M059J (cell line): ENCODE measurements at regions not wholly inside any gene's neighbourhood (a gene's known extent, or its start where the extent isn't known, plus 50 kb on each side); places are given as distances from the start of the nearest gene placed in this dataset.
"Not testable (repeated sequence)": the region's sequence is repeated elsewhere in the genome, so short reads cannot be mapped to it uniquely, and the experiment has no call there.

Experiments used
- DNase-seq: peaks from one replicate; pipeline ENCODE4 v3.0.0-alpha.2; 2012; ENCODE audit warnings: low read depth

DNA sequence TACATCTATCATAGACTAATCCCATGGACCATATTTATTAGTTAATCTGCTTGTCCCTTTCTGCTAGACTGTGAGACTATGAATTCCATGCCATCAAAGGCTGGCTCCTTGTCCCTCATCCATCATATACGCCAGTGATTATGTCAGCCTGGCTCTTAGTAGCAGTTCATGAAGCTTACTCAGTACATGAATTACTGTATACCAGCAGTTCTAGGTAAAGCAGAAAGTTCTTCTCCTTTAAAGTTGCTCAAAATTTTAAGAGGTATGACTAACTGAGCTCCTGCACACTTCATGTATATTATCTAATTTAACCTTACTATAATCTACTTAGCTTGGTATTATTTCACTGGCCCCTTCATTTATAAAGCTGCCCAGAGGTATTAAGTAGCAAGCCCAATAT lies 190.9 kb upstream of the TBL1XR1 start:
- DNase-seq, result no peak

DNA sequence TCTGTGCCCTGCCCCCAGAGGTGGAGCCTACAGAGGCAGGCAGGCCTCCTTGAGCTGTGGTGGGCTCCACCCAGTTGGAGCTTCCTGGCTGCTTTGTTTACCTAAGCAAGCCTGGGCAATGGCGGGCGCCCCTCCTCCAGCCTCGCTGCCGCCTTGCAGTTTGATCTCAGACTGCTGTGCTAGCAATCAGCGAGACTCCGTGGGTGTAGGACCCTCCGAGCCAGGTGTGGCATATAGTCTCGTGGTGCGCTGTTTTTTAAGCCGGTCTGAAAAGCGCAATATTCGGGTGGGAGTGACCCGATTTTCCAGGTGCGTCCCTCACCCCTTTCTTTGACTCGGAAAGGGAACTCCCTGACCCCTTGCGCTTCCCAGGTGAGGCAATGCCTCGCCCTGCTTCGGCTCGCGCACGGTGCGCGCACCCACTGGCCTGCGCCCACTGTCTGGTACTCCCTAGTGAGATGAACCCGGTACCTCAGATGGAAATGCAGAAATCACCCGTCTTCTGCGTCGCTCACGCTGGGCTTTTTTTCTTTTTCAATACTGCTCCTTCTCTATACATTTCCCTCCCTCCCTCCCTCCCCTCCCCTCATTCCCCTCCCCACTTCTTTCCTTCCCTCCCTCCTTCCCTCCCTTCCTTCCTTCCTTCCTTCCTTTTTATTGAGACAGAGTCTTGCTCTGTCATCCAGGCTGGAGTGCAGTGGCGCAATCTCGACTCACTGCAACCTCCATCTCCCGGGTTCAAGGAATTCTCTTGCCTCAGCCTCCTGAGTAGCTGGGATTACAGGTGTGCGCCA lies 197.1 kb upstream of the TBL1XR1 start:
- not testable (repeated sequence) for DNase-seq

DNA sequence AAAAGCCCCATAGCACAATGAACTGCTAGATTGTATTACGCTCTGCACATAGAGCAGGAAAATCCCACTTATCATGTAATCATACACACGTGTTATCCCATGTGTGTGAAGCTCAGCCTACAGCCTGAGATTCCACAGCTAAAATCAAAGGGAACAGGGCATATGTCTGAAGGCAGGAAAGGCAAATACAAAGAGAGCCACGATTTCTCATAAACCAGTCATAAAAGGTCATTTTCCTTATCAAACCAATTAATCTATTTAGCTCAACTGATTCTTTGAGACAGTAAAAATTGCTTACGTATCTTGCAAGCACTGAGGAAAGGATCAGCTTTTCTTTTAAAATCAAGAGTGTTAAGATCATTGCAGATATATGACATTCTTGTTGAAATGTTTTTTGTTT lies 199.5 kb upstream of the TBL1XR1 start:
- DNase-seq, result peak; percentile 24

DNA sequence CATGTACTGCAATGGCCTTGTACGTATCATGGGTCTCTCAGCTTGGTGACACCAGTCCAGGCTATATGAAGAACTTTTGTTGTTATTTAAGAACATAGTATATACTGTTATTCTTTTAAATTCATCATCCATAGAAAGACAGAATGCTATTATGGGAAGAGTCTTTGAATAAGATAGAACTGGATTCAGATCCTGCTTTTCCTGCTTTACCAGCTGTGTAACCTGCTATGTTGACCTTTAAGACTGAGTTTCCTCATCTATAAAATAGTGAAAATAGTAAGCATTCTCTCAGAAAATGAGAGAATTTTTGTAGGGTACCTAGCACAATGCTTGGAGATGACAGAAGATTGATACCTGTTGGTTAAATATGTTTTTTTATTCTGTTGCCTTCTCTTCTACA lies 204.1 kb upstream of the TBL1XR1 start:
- no peak for DNase-seq

DNA sequence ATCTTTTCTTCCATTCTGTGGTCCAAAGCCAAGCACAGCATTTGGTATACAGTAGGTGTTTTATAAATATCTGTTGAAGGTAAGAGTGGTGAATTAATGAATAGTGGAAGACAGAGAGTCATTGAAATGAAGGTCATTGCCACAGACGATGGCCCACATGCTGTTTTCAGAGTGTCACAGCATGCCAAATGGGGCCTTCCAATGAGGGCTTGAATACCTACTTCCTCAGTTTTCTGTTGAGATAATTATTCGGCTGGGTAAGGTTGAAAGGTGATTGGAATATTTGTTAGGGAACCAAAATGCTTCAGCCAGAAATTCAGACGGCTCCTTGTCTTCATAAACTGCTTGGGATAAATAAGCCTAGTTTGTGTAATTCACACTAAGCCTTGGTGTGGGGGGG lies 205.3 kb upstream of the TBL1XR1 start:
- no peak for DNase-seq

DNA sequence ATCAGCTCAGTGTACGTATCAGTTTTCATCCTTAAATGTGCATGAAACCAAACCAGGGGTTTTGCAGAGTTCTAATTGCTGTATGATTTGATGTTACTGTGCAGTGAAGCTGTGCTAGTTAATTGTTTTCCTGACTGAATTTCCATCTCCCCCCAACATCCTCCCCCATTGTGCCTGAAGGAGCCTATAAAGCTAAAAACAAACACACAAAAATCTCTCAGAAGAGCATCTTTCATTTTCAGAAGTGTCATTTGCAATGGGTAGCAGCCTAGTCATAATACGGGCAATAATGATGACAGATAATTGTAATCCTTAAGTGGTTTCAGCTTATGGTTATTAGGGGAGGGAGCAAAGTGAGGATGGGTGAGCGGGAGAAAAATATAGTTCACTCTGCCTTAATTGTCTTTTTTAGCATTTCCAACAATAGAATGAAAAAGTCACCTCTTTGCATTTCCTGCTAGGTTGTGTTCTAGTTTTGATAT lies 207.9 kb upstream of the TBL1XR1 start:
- no peak for DNase-seq

DNA sequence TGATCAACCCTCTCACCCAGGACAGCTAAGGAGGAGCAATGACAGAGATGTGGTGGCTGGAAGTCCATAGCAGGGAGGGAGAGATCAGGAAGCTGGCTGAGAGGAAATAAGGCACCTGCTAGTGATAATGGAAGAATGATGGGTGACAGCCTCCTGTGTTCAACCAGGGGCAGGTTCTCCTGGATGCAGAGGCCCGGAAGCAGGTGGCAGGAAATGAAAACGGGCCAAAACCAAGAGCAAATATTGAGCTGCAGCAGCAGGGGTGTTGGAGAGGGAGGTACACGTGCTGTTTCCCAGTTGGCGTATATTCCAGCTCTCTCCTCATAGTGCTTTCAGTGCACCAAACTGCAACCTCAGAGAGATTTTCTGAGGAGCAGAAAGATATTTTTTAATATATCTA lies 213.4 kb upstream of the TBL1XR1 start:
- DNase-seq, result no peak

DNA sequence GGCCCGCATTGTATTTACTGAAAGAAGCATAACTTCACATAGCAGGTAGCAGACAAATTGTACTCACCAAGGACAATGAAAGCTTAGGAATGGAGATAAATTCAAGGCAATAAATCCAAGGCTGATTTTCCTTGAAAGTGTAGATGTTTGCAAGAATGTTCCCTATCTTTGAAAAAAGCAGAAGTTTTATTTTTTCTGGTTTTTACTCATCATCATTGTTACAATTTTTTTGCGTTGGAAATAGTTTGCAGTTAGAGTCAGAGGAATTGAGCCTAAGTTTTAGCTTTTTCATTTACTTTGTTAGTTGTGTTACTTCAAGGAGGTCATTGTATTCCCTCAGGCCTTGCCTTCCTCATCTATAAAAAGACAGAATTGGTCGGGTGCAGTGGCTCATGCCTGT lies 213.9 kb upstream of the TBL1XR1 start:
- DNase-seq, result no peak

DNA sequence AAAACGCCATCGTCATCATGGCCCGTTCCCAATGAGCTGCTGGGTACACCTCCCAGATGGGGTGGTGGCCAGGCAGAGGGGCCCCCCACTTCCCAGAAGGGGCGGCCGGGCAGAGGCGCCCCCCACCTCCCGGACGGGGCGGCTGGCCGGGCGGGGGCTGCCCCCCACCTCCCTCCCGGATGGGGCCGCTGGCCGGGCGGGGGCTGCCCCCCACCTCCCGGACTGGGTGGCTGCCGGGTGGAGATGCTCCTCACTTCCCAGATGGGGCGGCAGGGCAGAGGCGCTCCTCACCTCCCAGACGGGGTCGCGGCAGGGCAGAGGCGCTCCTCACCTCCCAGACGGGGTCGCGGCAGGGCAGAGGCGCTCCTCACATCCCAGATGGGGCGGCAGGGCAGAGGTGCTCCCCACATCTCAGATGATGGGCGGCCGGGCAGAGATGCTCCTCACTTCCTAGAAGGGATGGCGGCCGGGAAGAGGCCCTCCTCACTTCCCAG lies 215.4 kb upstream of the TBL1XR1 start:
- not testable (repeated sequence) for DNase-seq

DNA sequence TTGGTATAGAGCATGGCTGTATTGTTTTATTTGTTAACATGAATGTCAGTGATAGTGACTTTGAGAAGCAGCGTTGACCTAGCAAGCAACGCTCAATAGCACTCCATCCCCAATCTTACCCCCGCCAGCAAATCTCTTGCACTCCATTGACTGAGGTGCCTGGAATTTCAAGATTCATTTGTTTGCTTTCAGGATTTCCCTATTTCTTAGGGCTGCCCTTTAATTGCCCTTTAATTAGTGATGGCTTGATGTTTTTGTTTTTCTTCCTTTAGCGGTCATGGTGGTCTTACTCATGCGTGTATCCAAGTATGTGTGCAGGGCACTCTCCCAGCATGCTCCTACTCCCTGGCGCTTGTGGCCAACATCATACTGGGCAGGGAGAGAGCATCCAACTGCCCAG lies 216.8 kb upstream of the TBL1XR1 start:
- no peak for DNase-seq

DNA sequence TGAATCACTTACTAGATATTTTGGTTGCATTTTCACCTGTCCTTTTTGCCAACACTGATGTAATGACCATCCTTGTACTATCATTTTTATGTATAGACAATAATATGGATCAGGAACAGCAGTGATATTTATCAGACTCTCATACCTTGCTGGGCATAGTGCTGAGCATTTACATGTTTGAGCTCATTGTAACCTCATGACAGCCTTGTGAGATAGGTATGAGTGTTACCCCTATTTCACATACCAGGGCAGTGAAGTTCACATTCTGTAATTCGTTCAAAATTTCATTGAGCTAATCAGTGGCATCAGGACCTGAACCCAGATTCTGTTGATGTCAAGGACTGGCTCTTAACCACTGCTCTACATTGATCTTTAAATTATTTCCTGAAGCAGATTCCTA lies 221.5 kb upstream of the TBL1XR1 start:
- peak; percentile 18 for DNase-seq

DNA sequence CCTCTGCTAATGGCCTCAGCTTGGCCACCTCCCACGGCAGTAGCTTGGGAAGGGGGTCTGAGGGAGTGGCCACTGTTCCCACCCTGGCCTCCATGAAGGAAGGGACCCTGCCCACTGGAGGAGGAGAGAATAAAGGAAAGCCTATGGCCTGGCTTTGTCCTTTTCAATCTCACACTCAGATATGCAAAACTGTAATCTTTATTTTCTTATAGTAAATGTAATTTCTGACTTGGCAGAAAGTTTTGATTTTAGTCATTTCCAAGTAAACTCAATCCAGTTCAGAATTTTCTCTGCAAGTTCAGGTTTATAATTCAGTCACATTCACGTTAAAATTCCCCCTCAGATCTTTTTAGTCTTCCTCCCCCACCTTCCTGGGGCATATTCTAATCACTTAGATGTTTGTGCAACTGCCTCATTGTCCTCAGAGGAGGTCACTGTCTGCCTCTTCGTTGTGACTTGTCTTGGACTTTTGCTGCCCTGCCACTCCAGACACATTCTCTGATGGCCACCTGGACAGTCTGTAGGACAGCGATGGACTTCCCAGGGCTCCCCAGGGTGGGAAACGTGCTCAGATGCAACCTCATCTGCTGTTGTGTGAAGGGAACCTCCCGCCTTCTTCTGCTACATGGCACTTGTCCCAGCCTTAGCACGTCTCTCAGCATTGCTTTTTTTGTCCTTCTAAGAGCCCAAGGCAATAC lies 222.8 kb upstream of the TBL1XR1 start:
- peak; percentile 85 for DNase-seq

DNA sequence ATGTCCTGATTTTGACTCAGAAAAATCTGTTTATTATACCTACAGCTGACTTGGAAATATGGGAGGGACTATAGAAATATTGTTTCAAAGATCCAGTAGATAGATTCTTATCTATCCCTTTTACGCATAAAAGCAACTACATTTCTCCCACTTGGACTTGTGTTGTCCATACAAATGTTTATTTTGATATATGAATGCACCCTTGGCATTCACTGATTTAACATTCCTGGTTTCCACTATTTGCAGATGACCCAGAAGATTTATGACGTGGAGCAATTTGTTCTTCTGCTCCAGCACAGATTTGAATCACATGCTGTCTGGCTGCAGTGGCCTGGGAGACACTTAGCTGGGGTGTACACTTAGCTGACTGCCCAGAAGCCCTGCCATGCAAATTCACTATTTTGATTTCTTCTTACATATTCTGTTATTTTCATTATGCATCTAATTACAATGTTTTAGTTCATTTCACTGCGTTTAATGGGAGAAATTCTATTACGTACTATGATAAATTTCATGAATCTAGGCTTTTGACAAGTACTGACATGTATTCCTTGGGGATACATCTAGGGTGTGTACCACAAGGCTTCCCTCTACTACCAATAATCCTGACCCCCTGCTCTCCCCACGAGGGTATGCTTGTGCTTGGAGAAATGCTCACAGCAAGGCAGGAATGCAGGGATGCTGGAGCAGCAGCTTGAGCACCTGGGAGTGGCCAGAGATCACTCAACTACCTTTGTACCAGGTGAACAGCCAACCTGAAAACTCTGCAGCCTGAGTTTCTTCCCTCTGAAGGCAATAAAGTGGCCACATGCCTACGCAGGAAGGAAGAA lies 223.6 kb upstream of the TBL1XR1 start:
- peak; percentile 92 for DNase-seq

DNA sequence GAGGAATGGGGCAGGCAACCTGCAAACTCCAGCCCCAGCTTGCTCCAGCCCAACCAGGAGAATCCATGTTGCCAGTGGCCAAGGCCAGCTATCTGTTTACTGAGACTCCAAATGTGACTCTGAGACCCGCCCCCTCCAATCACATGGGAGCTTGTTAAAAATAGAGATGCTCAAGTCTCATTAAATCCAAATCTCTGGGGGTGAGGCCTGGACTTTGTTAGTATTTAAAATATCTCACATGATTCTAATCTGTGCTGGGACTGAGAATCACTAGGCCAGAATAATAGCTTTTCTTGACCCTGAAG lies 224.2 kb upstream of the TBL1XR1 start:
- DNase-seq, result peak; percentile 38

DNA sequence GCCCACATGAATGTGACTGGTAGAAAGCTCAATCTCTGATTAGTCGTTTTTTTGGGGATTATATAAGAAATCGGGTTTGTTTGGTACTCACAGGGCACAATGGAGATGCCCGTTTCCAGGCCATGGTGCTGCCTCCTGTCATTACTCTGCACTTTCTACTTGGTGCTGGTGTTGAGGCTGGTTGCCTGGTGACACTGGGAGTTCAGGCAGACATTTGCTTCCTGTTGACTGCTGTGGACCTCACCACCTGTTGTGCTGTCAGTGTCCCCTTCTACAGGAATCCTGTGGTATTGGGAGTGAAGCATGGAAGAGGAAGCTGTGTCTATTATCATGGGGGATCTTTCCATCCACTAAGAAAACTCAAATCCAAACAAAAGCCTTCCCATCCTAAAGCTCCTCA lies 227.2 kb upstream of the TBL1XR1 start:
- DNase-seq, result no peak

DNA sequence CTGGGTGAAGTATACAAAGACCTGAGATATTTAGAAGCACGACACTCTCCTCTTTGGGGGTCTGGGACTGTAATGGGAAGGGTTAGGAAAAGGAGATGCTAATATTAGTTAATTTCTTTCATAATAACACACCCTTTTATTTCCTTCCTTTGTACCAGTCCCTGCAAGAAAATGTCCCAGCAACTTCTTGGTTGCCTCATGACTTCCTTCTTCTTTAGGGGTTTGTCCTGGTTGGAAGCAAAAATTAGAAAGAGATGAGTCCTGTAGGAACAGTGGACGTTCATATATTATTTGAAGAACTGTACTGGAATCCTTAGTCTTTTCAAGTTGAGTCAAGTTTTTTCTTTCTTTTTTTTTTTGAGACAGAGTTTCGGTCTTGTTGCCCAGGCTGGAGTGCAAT lies 227.8 kb upstream of the TBL1XR1 start:
- DNase-seq, result no peak

DNA sequence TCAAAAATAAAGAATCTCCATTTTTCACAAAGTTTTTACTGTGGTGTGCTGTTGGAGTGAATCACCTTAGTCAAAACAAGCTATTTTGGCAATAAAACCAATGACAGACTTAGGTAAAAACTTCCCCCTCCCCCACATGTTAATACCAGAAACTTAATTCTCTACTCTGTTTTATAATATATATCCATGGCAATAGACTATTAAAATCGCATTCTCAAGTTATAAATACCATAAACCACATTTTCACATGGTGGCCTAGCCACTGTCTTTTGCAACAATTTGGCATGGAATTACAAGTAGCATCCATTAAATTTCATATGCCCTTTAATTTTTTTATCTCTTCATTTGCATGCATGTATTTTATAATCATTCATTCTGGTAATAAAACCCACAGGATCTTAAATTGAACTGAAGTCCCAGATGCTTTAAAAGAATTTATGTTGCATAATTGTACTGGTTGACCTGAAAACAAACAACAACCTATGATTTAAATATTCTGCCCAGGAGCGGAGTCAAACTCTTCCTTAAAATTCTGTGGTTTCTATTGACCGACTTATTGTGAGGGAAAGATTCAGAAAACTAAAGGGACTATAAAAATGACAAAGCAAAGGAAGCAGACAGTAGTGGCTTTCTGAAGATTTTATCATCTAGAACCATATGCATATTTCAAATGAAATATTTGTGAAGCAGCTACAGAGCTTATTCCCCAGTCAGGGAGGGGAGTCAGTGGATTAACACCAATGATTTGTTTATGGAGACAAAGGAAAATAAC lies 229.0 kb upstream of the TBL1XR1 start:
- DNase-seq, result peak; percentile 70

DNA sequence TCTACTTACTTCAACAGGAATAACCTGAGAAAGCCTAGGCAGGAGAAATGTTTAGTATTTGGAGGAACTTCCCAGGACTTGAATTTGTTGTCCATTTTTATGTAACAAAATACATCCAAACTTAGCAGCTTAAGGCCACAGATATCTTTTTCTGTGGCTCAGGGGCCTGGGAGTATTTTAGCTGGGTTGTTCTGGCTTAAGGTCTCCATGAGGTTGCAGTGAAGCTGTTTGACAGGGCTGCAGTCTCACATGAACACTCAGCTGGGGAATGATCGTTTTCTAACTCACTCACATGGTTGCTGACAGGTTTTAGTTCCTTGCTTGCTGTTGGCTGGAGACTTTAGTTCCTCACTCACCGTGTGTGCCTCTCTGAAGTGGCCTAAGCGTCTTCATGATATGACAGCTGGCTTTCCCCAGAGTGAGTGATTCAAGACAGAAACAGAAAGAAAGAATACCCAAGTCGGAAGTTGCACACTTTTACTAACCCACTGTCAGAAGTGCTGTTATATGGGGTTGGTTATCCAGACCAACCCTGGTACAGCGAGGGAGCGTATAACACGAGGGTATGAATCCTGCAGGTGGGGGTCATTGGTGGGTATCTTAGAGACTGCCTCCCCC lies 229.7 kb upstream of the TBL1XR1 start:
- peak; percentile 23 for DNase-seq

DNA sequence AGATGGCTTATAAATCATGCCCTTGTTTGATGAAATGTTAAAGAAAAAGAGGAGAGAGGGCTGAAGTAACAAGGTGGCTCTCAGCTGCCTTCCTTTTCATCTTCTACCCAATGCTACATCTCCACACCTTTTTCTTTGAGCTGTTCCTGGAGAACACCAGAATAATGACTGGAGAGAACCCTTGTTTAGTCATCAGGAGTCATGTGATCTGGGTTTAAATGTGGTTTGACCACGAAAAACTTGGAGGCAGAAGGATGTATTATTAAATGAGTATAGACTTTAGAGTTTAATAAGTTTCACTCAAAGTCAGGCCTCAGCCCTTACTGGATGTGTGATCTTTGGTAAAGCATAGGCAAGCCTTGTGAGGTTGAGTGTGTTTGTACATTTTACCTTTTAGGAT lies 230.3 kb upstream of the TBL1XR1 start:
- peak; percentile 90 for DNase-seq

DNA sequence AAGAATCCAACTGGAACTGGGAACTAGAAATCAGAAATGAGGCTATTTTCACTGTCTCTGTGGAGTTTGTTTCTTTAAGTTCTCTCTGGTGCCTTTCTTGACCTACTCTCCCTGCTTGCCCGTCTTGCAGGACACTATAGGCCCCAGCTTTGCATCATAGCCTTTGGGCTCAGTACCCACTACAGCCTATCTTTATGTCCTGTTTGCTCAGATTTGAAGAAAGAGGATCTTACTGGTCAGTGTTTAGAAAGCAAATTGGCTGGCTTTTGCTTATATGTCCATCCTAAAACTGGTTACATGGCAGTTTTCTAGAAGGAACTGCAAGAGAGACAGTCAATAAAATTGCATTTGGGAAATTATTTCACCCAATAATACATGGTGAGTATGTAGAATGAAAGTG lies 231.8 kb upstream of the TBL1XR1 start:
- no peak for DNase-seq

DNA sequence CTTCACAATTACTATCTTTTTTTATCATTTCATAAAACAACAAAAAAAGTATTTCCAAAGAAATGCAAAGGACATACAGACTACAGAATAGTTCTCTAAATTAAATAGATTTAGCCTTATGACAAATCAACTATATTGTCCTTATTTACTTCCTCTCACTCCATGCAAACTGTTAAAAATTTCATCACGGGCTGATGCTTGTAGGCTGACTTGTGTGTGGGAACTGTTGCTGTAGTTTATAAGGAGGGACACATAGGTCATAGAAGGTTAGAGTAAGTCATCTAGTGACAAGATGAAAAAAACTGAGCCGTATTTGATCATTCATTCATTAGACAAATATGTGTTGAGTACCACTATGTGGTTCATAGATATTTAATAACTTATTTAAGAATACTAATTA lies 232.5 kb upstream of the TBL1XR1 start:
- DNase-seq, result no peak
